ENCODE measurements at regions not wholly inside any gene's neighbourhood (a gene's known extent, or its start where the extent isn't known, plus 50 kb on each side); places are given as distances from the start of the nearest gene placed in this dataset.
A peak's percentile ranks its signal among the peaks of the same experiment; 100 is the strongest.

- DNase-seq (ENCODE audit: extremely low read depth, low read depth, low spot score), result no peak
Measured at GRCh38 chr10:46227571-46227935, 59.2 kb upstream of the ANTXRL start.

GRCh38 chr10:46227936-46228562 lies 58.7 kb upstream of the ANTXRL start:
- DNase-seq (ENCODE audit: extremely low read depth, low read depth, low spot score), result no peak

- DNase-seq (ENCODE audit: extremely low read depth, low read depth, low spot score), result peak; percentile 16
Measured at GRCh38 chr10:46228563-46229071, 58.2 kb upstream of the ANTXRL start.

- no peak for DNase-seq (ENCODE audit: extremely low read depth, low read depth, low spot score)
Measured at GRCh38 chr10:46229144-46229563, 57.6 kb upstream of the ANTXRL start.

GRCh38 chr10:46230615-46231014 lies 56.2 kb upstream of the ANTXRL start:
- DNase-seq (ENCODE audit: extremely low read depth, low read depth, low spot score), result no peak

GRCh38 chr10:46231087-46231486 lies 55.7 kb upstream of the ANTXRL start:
- no peak for DNase-seq (ENCODE audit: extremely low read depth, low read depth, low spot score)

GRCh38 chr10:46232084-46232483 lies 54.7 kb upstream of the ANTXRL start:
- DNase-seq (ENCODE audit: extremely low read depth, low read depth, low spot score), result no peak

- no peak for DNase-seq (ENCODE audit: extremely low read depth, low read depth, low spot score)
Measured at GRCh38 chr10:46232666-46233065, 54.1 kb upstream of the ANTXRL start.

- no peak for DNase-seq (ENCODE audit: extremely low read depth, low read depth, low spot score)
Measured at GRCh38 chr10:46233181-46233580, 53.6 kb upstream of the ANTXRL start.

- DNase-seq (ENCODE audit: extremely low read depth, low read depth, low spot score), result no peak
Measured at GRCh38 chr10:46234026-46234425, 52.8 kb upstream of the ANTXRL start.

- no peak for DNase-seq (ENCODE audit: extremely low read depth, low read depth, low spot score)
Measured at GRCh38 chr10:46234431-46235060, 52.3 kb upstream of the ANTXRL start.

- no peak for DNase-seq (ENCODE audit: extremely low read depth, low read depth, low spot score)
Measured at GRCh38 chr10:46235705-46236545, 50.9 kb upstream of the ANTXRL start.

GRCh38 chr10:46236546-46236887 lies 50.3 kb upstream of the ANTXRL start:
- DNase-seq (ENCODE audit: extremely low read depth, low read depth, low spot score), result no peak

- DNase-seq (ENCODE audit: extremely low read depth, low read depth, low spot score), result no peak
Measured at GRCh38 chr10:46236941-46237681, 49.7 kb upstream of the ANTXRL start.
